HCT116 (cell line): ENCODE measurements at regions not wholly inside any gene's neighbourhood (a gene's known extent, or its start where the extent isn't known, plus 50 kb on each side); places are given as distances from the start of the nearest gene placed in this dataset.

Experiments
- ATAC-seq: fragments of 200-7000 bp; cut with Tn5 transposase; 2 replicates; pipeline ENCODE4 v1.9.1; 2020; ENCODE audit warnings: mild to moderate bottlenecking, moderate library complexity
- BruUV-seq: library from RNA; stranded (reverse); fragments of 400-500 nt; replicated peaks from 2 replicates; lab custom pipeline; 2021; lab: Mats Ljungman, UMichigan
- CTCF ChIA-PET: fragments of 300-600 bp; sonication (Branson Sonifier 250); formaldehyde crosslinking; loops from one replicate; lab custom pipeline; 2021; ENCODE audit warnings: antibody characterized with exemption; lab: Charles Lee
- POLR2A ChIA-PET: fragments of 300-600, 350-600 bp; sonication (Branson Sonifier 250); formaldehyde crosslinking; loops from one replicate; lab custom pipeline; 2021; ENCODE audit warnings: antibody characterized with exemption; lab: Charles Lee
- RAD21 ChIA-PET, 2 experiments: fragments of 300-600 bp; sonication (Branson Sonifier 250); formaldehyde crosslinking; loops; one replicate each; lab custom pipeline; 2023; ENCODE audit warnings: low total read pairs in 2 of 2; ENCODE audit not compliant: uncharacterized antibody in 2 of 2, unreplicated experiment in 2 of 2, low non-redundant PET in 1 of 2; lab: Charles Lee
- DNase-seq: peaks from one replicate; pipeline ENCODE4 v3.0.0-alpha.2; 2010; ENCODE audit warnings: low read depth, low spot score
- H2AFZ ChIP-seq: fragments of 200-600 bp; shearing (Covaris generic), sonication (generic); 2 replicates; pipeline ENCODE4 v1.6.1; 2017; ENCODE audit warnings: low read depth, mixed run types, mixed read lengths, antibody characterized with exemption, low read length; ENCODE audit not compliant: poor library complexity, severe bottlenecking
- H3K27ac ChIP-seq: 2 replicates; pipeline ENCODE4 v1.5.1; 2012; ENCODE audit warnings: low read depth, low read length
- H3K27me3 ChIP-seq: fragments of 200-600 bp; sonication (generic); 2 replicates; pipeline ENCODE4 v1.6.1; 2016; ENCODE audit warnings: mixed run types, low read length, mixed read lengths; ENCODE audit not compliant: insufficient read depth
- H3K36me3 ChIP-seq, 2 experiments: fragments of 200-500 bp in 1 of 2; fragments of 200-600 bp in 1 of 2; sonication (Bioruptor generic) in 1 of 2; sonication (generic) in 1 of 2; 2 replicates each; pipeline versions ENCODE4 v1.5.1 to v1.6.1; 2014 to 2016; ENCODE audit warnings: low read length in 2 of 2, inconsistent platforms in 1 of 2, mixed read lengths in 1 of 2, mixed run types in 1 of 2; ENCODE audit not compliant: insufficient read depth in 2 of 2, control insufficient read depth in 1 of 2
- H3K4me1 ChIP-seq, 2 experiments: fragments of 200-600 bp in 1 of 2; sonication (generic) in 1 of 2; 2 replicates each; pipeline versions ENCODE4 v1.5.1 to v1.6.1; 2012 to 2017; ENCODE audit warnings: low read length in 2 of 2, inconsistent platforms in 1 of 2, mild to moderate bottlenecking in 1 of 2, mixed read lengths in 1 of 2, mixed run types in 1 of 2, moderate library complexity in 1 of 2; ENCODE audit not compliant: insufficient read depth in 2 of 2, control insufficient read depth in 1 of 2
- H3K4me2 ChIP-seq: fragments of 200-600 bp; sonication (generic); 2 replicates; pipeline ENCODE4 v1.6.1; 2017; ENCODE audit warnings: mixed run types, low read length, mixed read lengths
- H3K4me3 ChIP-seq, 2 experiments: fragments of 200-600 bp in 1 of 2; sonication (generic) in 1 of 2; replicated peaks in 1 of 2; 2 replicates each; pipeline ENCODE4 v1.5.1; 2011 to 2016; ENCODE audit warnings: low read length in 2 of 2, control low read depth in 1 of 2, low read depth in 1 of 2, mild to moderate bottlenecking in 1 of 2, mixed read lengths in 1 of 2, mixed run types in 1 of 2
- H3K79me2 ChIP-seq: fragments of 200-600 bp; sonication (generic); 2 replicates; pipeline ENCODE4 v1.6.1; 2017; ENCODE audit warnings: mild to moderate bottlenecking, mixed run types, low read length, moderate library complexity, mixed read lengths; ENCODE audit not compliant: insufficient read depth
- H3K9ac ChIP-seq: fragments of 200-600 bp; sonication (generic); 2 replicates; pipeline ENCODE4 v1.6.1; 2016; ENCODE audit warnings: low read length, mixed read lengths
- H3K9me2 ChIP-seq: fragments of 200-600 bp; sonication (generic), shearing (Covaris generic); 2 replicates; pipeline ENCODE4 v1.6.1; 2017; ENCODE audit warnings: mixed run types, mild to moderate bottlenecking, moderate library complexity; ENCODE audit not compliant: insufficient read depth
- H3K9me3 ChIP-seq, 2 experiments: fragments of 200-500 bp in 1 of 2; fragments of 200-600 bp in 1 of 2; sonication (Bioruptor generic) in 1 of 2; sonication (generic) in 1 of 2; 2 replicates each; pipeline ENCODE4 v1.6.1; 2014 to 2017; ENCODE audit warnings: low read length in 2 of 2, mixed read lengths in 2 of 2, inconsistent platforms in 1 of 2, low read depth in 1 of 2, mild to moderate bottlenecking in 1 of 2, mixed run types in 1 of 2, moderate library complexity in 1 of 2; ENCODE audit not compliant: control insufficient read depth in 1 of 2, insufficient read depth in 1 of 2
- H4K20me1 ChIP-seq: fragments of 200-600 bp; sonication (generic), shearing (Covaris generic); 2 replicates; pipeline ENCODE4 v1.6.1; 2017; ENCODE audit warnings: mixed run types, mild to moderate bottlenecking, moderate library complexity; ENCODE audit not compliant: insufficient read depth
- CEBPB ChIP-seq: IDR thresholded peaks from 2 replicates; pipeline ENCODE4 v1.6.1; 2012; ENCODE audit warnings: low read depth
- EGR1 ChIP-seq: IDR thresholded peaks from 2 replicates; pipeline ENCODE4 v1.6.1; 2012; ENCODE audit warnings: low read depth
- ELF1 ChIP-seq: IDR thresholded peaks from 2 replicates; pipeline ENCODE4 v1.6.1; 2012; ENCODE audit warnings: low read depth, borderline replicate concordance
- POLR2A ChIP-seq: IDR thresholded peaks from 2 replicates; pipeline ENCODE4 v1.7.0; 2011; ENCODE audit warnings: borderline replicate concordance; ENCODE audit not compliant: insufficient read depth, insufficient read length; ENCODE audit errors: extremely low read depth
- POLR2AphosphoS5 ChIP-seq: IDR thresholded peaks from 2 replicates; pipeline ENCODE4 v1.6.1; 2011; ENCODE audit warnings: mild to moderate bottlenecking, low read depth, low read length, moderate library complexity
- RAD21 ChIP-seq: IDR thresholded peaks from 2 replicates; pipeline ENCODE4 v1.6.1; 2012; ENCODE audit warnings: low read depth, mild to moderate bottlenecking
- SP1 ChIP-seq: IDR thresholded peaks from 2 replicates; pipeline ENCODE4 v1.6.1; 2012; ENCODE audit warnings: low read depth
- SRF ChIP-seq: IDR thresholded peaks from 2 replicates; pipeline ENCODE4 v1.6.1; 2012; ENCODE audit warnings: low read depth
- YY1 ChIP-seq: IDR thresholded peaks from 2 replicates; pipeline ENCODE4 v1.6.1; 2011; ENCODE audit warnings: low read length, low read depth, moderate library complexity, mild to moderate bottlenecking; ENCODE audit not compliant: insufficient replicate concordance; ENCODE audit errors: extremely low read depth
- ZNF274 ChIP-seq: fragments of 200-500 bp; sonication (Bioruptor generic); IDR thresholded peaks from 2 replicates; pipeline ENCODE4 v1.6.1; 2014; ENCODE audit warnings: mild to moderate bottlenecking, low read depth, low read length, inconsistent platforms
- intact Hi-C: fragments of 100-400 bp; cut with micrococcal nuclease; formaldehyde crosslinking; loops from 2 replicates; pipeline ENCODE4 v1.10.0; 2022
- TF ChIP-seq, protein P1 (sequence below): IDR thresholded peaks from 2 replicates; pipeline ENCODE4 v1.6.1; 2012
- TF ChIP-seq, protein P2 (sequence below), 3 experiments: fragments of 200-600 bp in 1 of 3; sonication (generic) in 1 of 3; IDR thresholded peaks in 2 of 3; conservative IDR thresholded peaks in 1 of 3; 2 replicates each; pipeline ENCODE4 v1.5.1; 2012 to 2017; ENCODE audit warnings: low read depth in 2 of 3, low read length in 2 of 3, antibody characterized with exemption in 1 of 3, borderline replicate concordance in 1 of 3, control low read depth in 1 of 3, mild to moderate bottlenecking in 1 of 3, mixed read lengths in 1 of 3, mixed run types in 1 of 3, moderate library complexity in 1 of 3; ENCODE audit not compliant: insufficient read depth in 1 of 3
- TF ChIP-seq, protein P3 (sequence below): IDR thresholded peaks from 2 replicates; pipeline ENCODE4 v1.6.1; 2012; ENCODE audit warnings: low read depth

DNA sequence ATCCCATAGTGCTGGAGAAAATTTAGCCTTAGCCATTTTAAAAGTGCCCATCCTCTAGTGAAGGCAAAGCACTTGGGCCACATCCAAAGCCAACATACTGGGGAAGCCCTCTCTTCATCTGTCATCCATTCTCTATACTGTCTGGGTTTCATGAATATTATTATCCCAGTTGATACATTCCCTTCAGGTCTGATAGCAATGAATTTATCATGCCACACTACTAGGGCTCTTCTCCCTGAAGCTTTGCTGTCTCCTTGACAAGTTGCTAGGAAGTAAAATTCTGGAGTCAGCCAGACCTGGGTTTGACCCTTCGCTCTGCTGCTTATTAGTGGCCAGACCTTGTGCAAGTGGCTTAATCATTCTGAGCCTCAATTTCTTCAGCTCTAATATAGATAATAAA is 1041.4 kb upstream of the ADGRL2 start:
- DNase-seq = no peak
- ATAC-seq = no peak
- Histone ChIP-seq H3K36me3 (no peaks in the 10 kb centered on the region), H3K4me3 (no peak overlapping the region), H2AFZ (no peak overlapping the region), H3K27me3 (no peaks in the 10 kb centered on the region), H3K79me2 (no peaks in the 10 kb centered on the region), H3K27ac (no peak overlapping the region), H3K9me3 (no peaks in the 10 kb centered on the region), H3K4me2 (no peak overlapping the region), H4K20me1 (no peaks in the 10 kb centered on the region), H3K9ac (no peak overlapping the region), H3K9me2 (no peaks in the 10 kb centered on the region), H3K4me1 (no peaks in the 10 kb centered on the region)
- intact Hi-C loops = no loop called here
- TF ChIP-seq SRF (no peak), ZNF274 (no peak), SP1 (no peak), YY1 (no peak)
- TF ChIP-seq, protein P1, sequence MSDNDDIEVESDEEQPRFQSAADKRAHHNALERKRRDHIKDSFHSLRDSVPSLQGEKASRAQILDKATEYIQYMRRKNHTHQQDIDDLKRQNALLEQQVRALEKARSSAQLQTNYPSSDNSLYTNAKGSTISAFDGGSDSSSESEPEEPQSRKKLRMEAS = no peak
- no TSS peak for BruUV-seq
- ChIA-PET CTCF (no interaction called here), RAD21 (no interaction called here), POLR2A (no interaction called here)

DNA sequence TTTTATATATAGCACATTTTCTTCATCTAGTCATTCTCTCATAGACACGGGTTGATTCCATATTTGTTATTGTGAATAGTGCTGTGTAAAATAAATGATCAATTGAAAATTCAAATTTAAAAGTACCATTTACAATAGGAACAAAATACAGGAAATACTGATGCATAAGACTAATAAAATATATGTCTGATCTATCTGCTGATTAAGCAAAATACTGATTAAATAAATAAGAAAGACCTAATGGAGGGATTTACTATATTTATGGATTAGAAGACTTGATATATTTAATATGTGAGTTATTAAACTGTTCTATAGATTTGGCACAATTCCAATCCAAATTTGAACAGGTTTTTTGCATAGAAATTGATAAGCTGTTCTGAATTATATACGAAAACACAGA is 1044.8 kb upstream of the ADGRL2 start:
- Histone ChIP-seq H3K4me2 (no peak overlapping the region), H4K20me1 (no peaks in the 10 kb centered on the region), H3K9ac (no peak overlapping the region), H3K4me3 (no peak overlapping the region), H3K36me3 (no peaks in the 10 kb centered on the region), H2AFZ (no peak overlapping the region), H3K79me2 (no peaks in the 10 kb centered on the region), H3K27me3 (no peaks in the 10 kb centered on the region), H3K27ac (no peak overlapping the region), H3K9me2 (no peaks in the 10 kb centered on the region), H3K9me3 (0 out of 4 replicates have a peak, but pooled peaks cover 0 to 3% of the 10 kb centered on the region in 2 experiments), H3K4me1 (no peaks in the 10 kb centered on the region)
- CTCF ChIA-PET = no interaction called here
- intact Hi-C loops = no loop called here
- RAD21 ChIA-PET = no interaction called here
- no TSS peak for BruUV-seq
- DNase-seq (no peak), ATAC-seq (no peak)
- POLR2A ChIA-PET = no interaction called here
- TF ChIP-seq ZNF274 (no peak), CEBPB (no peak), POLR2A (no peak), RAD21 (no peak), POLR2AphosphoS5 (no peak), ELF1 (no peak), EGR1 (no peak)
- TF ChIP-seq, protein P2, sequence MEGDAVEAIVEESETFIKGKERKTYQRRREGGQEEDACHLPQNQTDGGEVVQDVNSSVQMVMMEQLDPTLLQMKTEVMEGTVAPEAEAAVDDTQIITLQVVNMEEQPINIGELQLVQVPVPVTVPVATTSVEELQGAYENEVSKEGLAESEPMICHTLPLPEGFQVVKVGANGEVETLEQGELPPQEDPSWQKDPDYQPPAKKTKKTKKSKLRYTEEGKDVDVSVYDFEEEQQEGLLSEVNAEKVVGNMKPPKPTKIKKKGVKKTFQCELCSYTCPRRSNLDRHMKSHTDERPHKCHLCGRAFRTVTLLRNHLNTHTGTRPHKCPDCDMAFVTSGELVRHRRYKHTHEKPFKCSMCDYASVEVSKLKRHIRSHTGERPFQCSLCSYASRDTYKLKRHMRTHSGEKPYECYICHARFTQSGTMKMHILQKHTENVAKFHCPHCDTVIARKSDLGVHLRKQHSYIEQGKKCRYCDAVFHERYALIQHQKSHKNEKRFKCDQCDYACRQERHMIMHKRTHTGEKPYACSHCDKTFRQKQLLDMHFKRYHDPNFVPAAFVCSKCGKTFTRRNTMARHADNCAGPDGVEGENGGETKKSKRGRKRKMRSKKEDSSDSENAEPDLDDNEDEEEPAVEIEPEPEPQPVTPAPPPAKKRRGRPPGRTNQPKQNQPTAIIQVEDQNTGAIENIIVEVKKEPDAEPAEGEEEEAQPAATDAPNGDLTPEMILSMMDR (IDR thresholded peaks at IDR 0.05 in 2 of 3, conservative IDR thresholded peaks at IDR 0.05 in 1 of 3; ENCODE audit: borderline replicate concordance in 1 of 3, insufficient read depth in 1 of 3, low read depth in 2 of 3, low read length in 2 of 3) = no peak
- TF ChIP-seq, protein P3, sequence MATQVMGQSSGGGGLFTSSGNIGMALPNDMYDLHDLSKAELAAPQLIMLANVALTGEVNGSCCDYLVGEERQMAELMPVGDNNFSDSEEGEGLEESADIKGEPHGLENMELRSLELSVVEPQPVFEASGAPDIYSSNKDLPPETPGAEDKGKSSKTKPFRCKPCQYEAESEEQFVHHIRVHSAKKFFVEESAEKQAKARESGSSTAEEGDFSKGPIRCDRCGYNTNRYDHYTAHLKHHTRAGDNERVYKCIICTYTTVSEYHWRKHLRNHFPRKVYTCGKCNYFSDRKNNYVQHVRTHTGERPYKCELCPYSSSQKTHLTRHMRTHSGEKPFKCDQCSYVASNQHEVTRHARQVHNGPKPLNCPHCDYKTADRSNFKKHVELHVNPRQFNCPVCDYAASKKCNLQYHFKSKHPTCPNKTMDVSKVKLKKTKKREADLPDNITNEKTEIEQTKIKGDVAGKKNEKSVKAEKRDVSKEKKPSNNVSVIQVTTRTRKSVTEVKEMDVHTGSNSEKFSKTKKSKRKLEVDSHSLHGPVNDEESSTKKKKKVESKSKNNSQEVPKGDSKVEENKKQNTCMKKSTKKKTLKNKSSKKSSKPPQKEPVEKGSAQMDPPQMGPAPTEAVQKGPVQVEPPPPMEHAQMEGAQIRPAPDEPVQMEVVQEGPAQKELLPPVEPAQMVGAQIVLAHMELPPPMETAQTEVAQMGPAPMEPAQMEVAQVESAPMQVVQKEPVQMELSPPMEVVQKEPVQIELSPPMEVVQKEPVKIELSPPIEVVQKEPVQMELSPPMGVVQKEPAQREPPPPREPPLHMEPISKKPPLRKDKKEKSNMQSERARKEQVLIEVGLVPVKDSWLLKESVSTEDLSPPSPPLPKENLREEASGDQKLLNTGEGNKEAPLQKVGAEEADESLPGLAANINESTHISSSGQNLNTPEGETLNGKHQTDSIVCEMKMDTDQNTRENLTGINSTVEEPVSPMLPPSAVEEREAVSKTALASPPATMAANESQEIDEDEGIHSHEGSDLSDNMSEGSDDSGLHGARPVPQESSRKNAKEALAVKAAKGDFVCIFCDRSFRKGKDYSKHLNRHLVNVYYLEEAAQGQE = no peak
